NOMO-1 (cell line): ENCODE measurements at regions not wholly inside any gene's neighbourhood (a gene's known extent, or its start where the extent isn't known, plus 50 kb on each side); places are given as distances from the start of the nearest gene placed in this dataset.

Experiments
- DNase-seq, 2 experiments: peaks; one replicate each; lab custom pipeline; 2025; ENCODE audit not compliant: unreplicated experiment in 2 of 2; lab: John Stamatoyannopoulos, UW

DNA sequence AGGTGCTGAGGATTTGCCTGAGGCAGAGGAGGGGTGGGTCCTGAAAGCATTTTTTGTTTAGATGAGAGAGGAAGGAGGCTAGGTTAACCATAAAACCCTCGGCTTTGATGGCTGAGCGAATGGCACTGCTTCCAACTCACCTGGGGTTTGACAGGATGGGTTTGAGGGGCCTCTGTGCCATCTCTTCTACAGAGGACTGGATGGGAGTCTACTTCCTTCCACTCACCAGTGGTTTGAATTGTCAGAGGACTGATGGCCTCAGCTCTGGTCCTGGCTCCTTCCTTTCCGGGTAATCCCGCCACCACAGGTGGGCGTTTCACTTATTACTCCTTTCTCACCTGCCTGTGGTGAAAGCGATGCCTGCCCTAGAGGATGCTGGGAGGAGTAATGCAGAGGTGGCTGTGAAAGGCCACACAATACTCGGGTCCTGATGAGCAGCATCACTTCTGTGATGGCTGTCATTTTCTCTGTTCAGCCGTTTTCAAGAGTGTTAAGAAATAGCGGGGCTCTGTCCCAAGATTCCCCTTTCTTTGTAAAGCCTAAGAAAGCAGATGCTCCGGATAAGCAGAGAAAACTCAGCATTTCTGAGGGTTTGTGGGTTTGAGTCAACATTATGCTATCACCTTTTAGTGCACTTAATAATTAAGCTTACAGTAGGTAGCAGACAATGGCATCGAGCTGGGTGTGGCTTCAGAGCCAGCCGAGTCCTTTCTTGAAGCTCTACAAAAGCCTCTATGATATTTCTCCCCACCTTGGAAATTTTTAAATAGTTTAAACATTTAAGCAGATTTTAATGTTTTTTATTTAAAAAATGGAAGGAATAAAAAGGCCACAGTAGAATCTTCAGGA lies 220.7 kb downstream of the HLX start:
- DNase-seq = no peak

DNA sequence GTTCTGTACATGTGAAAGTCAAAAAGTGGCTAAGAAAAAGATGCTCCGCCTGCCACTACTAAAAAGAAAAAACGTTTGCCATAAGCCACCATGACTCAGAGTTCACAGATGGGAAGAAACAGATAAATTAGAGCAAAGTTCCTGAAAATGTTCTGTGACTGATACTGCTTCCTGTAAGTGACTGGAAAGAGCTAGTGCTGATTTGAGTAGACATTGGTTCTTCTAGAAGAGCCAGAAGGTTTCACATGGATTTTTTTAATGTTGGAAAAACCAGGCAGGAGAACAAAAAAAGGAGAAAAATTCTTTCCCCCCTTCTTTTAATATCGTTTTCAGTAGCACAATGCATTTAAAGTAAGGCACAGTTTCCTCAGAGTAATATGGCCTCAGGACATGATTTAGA lies 221.4 kb downstream of the HLX start:
- peak; percentile 74 to 90 for DNase-seq

DNA sequence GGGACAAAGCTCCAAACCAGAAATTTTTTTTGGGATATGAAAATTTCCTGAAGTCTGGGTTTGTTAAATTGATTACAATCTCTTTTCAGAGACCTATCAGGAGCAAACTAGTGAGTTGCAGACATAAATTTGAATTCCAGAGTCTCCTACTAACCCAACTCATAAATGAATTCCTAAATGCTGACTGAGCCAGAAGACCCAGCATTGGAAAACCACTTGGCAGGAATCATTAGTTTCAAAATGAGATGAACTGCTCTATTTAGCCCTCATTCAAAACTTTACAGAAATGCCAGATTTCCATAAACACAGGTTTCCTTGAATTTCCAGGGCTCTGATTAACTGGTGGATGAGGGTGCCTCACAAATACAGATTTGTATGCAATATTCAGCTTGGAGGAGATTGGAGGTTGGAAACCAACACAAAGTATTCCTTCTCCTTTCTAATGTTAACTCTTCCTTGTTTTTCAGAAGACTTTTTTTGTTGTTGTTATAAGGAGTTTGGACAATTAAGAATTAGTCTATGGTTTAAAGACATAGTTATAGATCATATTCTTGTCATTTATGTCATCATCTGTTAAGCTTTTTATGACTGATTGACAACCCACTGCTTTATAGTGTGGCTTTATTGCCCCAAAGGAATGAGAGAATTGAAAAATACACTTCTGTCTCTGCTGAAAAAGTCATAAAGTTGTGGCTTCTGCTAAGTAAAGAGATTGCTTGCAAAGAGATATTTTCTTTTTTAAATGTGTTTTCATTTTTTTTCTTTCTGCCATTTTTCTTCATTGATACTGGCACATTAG lies 222.8 kb downstream of the HLX start:
- DNase-seq = no peak

DNA sequence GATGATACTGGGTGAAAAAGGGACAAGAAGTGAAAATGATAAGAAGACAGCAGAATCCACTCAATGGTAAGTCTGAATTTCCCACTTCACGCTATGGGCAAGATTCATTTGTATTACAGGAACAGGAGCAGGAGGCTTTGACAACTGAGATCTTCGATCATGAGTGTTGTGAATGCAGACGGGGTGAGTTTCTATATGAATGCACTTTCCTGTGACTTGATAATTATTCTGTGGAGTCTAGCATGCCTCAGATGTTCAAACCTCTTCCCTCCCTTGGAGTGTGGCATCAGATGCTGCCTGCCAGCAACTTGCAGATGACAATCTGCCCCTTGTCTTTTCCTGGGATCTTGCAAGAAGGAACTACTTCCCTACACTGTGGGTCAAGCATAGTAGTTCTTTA lies 225.4 kb downstream of the HLX start:
- DNase-seq = no peak

DNA sequence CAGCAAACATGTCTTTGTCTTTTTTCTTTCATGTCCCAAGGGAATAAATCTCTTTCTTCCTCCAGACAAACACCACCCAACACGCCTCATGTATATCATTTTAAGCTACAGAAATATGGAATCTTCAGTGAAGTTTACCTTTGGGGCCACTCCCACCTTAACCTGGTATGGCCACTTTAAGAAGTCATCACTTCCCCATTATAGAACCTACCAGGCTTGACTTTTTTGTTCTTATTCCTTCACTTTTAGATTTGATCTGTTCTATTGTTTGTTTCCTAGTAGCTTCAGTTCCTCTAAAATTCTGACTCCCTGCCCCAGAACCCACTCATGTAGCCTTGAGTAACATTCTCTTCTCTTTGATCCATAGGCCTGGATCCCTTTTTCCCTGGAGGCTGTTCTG lies 226.3 kb downstream of the HLX start:
- DNase-seq = peak in 1 of 2 experiments; percentile 24

DNA sequence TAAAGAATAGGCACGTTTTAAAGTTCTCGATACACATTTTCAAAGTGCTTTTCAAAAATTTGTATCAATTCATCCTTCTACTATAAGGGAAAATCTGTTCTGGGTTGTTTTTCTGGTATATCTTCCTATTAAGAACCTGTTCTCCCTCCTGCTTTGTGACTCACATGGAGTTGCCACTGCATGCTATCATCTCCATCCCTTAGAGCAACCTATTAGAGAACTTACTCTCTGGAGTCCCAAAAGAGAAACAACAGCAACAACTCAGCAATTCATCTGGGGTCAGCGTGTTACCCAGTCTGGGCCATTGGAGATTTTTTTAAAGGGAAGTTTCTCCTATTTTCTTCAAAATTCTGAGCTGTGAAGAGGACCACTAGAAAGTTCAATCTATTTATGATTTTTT lies 227.4 kb downstream of the HLX start:
- no peak for DNase-seq

DNA sequence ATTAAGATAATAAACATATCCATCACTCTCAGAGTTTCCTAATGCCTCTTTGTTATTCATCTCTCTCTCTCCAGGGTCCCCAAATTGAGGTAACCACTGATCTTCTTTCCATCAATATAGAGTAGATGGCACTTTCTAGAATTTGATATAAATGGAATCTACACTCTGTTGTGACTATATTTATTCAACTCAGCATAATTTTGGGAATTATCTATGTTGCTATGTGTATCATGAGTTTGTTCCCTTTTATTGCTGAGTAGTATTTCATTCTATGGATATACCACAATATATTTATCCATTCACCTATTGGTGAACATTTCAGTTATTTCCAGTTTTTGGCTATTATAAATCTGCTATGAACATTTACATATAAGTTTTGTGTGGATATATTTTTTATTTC lies 230.7 kb downstream of the HLX start:
- no peak for DNase-seq

DNA sequence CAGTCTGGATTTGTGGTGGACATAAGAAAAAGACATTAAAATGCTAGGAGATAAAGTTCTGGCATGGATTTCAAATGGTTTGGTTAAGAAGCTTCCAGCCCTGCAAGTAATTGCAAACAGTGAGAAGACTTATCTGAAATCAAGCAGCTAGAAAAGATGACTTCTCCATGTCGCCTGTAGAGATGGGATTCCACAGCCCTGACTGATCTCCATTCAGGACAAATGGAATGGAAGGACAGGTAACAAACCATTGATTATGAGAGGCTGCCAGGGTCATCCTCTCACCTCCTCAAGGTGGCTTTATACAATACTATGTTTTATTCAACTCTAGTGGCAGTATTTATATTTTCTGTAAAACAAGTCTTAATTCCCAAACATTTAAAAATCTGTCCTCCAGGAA lies 237.9 kb downstream of the HLX start:
- DNase-seq = no peak

DNA sequence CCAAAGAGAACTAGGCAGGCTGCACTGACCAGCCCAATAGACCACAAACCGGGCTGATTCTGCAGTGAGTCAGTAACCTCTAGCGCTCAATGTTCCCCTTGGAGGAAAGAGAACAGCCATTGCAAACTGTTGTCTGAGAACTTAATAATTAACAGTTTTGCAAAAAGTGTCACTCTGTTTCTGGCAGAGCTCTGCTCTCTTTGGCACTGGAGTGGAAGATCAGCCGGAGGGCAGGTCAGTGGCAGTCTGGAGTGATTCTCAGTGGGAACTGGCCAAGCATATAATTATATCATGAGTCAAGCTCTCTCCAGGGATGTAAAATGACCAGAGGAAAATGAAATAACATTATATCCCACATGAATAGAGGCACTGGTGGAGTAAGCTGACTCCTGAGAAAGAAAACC lies 238.3 kb downstream of the HLX start:
- DNase-seq = peak in 1 of 2 experiments; percentile 39

DNA sequence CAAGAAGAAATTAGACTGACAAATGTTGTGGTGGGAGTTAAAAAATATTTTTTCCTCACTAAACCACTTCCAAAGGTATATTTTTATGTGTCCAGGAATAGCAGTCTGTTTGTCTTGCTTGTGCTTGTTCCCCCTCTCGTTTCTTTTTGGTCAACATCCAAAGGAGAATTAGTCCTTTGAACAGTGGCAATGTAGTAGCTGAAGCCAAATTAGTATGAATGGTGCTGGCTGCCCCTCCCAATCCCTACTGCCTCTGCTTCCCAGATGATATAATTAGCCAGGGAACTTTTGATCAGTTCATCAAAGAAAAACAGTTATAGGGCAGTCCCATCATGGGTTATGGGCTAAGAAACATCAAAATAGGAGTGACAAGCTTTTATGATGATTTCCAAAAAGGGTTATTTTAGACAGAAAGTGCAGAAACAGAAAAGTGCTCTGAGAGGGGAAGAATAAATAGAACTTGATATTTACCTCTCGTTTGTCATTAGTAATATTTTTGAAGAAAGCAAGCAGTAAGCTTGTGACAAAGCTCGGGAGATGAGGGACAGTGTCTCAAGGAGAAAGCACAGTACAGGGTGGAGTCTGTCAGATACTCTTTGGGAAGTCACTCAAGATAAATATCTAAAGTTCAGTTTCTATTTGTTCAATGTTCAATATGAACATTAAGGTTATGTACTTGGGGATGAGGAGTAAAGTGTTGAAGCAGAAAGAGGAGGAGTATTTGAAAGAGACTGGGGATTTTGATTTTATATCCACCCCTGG lies 239.1 kb downstream of the HLX start:
- no peak for DNase-seq

DNA sequence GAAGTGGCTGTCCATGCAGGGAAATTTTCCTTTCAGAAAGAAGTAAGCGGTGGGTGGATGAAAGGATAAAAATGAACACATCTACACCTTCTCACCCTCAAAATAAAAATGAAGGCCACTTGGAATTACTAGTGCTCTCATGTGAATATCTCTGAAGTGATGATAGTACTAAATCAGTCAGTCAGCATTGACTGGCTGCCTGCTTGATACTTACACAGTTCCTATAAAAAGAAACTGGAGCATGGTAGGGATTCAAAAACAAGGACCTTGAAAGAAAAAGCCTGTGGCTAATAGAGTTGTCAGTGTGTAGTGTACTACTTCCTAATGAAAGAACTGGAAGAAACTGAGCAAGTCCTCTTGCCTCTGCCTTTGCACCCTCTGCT lies 239.7 kb downstream of the HLX start:
- DNase-seq = no peak

DNA sequence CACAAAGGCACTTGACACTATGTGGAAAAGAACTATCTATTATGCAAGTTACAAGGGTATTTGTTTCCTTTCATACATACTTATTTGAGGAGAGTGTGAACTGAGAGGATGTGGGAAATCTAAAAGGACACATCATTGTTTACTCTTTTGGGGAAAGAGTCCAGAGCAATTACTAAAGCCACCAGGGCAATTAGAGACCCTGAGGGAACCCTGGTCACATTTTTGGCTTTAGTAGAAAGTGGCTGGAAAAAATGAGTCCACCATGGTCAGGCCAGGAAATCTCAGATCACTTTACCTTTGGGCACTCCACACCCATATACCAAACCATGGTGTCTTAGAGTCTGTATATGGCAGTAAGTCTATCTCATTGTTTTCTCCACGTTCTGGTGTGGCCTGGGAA lies 243.3 kb downstream of the HLX start:
- DNase-seq = no peak

DNA sequence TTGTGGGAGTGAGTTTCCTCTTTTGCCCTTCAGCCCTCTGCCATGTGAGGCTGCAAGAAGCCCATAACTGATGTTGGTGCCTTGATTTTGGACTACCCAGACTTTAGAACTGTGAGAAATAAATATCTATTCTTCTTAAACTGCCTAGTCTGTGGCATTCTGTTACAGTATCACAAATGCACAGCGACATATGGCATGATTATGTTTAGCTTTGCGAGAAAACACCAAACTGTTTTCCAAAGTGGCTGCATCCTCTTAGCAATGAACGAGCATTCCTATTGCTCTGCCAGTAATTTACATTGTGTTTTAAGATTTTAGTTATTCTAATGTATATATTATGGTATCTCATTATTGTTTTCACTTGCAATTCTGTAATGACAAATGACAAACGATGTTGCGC lies 246.7 kb downstream of the HLX start:
- DNase-seq = no peak

DNA sequence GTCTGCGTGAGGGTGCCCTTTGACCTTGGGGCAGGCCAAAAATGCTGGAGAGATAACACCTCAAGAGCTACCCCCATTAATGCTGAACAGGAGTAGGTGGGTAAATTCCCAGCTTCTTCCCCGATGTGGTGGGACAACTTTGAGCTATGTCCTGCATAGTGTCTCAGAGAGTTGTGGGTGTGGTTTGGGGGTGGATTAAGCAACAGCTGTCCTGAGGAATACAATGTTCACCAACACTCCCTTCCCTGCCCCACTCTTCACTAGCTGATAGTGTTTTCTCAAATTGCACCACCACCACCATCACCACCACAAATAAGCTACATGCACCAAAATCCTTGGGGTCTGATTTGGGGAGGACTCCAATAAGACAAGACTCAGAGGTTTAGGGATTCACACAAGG lies 258.4 kb downstream of the HLX start:
- no peak for DNase-seq

DNA sequence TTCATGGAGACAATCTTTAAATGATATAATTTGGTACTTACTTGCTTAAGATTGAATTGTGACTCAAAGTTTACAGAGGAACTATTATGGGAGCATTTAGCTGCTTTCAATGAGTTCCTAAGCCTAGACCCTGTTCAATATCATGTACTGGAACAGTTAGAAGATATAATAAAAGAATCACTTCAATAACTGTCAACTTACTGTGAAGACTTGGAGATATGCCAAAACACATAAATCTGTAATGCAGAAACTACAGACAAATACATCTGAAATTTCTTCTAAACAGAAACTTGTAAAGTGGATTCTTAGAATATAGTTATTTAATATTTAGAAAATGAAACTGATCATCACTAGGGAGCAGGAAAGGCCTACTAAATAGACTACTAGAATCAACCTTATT lies 259.3 kb downstream of the HLX start:
- no peak for DNase-seq

DNA sequence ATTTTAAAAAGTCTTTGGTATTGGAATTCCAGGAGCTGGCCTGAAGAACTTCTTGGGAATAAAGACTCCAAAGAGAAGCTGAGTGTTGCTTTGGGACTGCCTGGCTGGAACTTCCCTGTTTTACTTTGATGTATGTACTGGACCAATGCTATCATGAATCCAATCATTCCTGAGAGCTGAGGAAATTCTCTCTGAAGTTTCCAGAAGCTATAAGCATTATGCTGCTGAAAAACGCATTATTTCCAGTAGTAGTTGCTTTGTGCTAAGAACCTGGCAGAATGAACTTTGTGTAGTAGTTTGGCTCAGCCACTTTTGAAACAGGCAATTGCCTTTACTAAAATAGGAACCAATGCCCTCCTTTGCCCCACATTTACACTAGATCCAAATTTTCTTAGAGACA lies 260.7 kb downstream of the HLX start:
- DNase-seq = no peak

DNA sequence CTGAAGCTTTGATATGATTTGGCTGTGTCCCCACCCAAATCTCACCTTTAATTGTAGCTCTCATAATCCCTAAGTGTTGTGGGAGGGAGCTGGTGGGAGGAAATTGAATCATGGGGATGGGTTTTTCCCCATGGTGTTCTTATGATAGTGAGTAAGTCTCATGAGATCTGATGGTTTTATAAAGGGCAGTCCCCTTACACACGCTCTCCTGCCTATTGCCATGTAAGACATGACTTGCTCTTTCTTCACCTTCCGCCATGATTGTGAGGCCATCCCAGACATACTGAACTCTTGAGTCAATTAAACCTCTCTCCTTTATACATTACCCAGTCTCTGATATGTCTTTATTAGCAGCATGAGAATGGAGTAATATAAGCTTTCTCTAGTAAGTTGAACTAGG lies 261.9 kb downstream of the HLX start:
- DNase-seq = no peak

DNA sequence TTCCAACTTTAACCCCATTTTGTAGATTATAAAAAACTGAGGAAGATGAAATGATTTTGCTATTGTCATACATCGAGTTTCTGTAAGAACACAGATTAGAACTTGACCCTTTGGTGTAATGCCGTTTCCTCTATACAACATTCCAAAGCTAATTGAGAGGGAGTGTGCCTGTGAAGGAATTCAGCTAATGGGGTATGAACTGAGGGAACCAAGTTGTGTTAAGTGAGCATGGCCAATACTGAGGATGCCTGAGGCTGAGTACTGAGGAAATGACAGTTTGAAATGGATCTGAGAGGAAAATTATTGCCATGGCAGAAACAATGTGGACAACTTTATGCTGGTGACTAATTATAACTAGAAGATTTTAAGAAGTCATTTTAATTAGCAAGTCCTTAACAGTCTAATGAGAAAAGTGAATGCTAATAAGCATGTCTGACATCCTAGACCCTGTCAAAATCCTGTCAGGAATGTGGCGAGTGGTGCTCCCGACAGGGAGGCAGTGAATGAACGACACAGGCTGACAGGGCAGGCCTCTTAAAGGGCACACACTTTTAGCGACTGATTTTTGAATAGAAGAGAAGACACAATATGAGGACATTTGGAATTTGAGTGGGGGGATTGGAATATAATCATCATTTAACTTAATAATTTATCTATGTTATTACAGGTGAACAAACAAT lies 262.5 kb downstream of the HLX start:
- DNase-seq = no peak

DNA sequence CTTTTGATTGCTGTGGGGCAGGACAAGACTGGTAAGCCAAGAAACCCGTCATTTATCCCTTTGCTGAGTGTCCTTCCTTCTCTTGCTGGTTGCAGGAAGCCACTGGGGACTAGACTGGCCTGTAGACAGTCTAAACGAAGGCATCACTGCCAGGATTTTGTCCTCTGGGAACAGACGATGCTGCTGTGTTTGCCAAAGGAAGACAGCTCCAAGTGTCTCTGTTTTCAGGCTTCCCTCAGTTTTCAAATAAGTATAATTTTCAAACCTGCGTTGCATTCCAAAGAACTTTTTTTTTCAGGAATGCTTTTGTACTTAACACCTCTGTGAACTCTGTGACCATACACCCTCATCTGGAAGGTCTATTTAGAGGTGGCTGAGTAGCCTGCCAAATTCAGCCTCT lies 269.4 kb downstream of the HLX start:
- no peak for DNase-seq

DNA sequence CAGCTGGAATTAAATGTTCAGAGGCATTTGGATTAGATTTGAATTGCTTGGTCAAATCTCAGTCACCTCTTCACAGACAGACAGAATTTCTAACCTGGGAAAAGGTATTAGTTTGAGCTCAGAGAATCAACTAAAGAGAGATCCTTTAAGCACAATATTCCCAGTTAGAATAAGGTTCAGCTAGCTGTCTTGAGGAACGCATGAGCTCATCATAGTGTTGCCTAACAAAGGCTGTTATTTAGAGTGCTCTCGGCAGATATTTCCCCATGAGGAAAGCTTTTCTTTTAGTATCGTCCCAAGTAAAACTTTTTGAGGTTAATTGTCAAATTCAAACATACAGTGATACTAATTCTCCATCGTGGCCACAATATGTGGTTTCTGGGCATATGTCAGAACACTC lies 269.9 kb downstream of the HLX start:
- peak; percentile 37 to 40 for DNase-seq

DNA sequence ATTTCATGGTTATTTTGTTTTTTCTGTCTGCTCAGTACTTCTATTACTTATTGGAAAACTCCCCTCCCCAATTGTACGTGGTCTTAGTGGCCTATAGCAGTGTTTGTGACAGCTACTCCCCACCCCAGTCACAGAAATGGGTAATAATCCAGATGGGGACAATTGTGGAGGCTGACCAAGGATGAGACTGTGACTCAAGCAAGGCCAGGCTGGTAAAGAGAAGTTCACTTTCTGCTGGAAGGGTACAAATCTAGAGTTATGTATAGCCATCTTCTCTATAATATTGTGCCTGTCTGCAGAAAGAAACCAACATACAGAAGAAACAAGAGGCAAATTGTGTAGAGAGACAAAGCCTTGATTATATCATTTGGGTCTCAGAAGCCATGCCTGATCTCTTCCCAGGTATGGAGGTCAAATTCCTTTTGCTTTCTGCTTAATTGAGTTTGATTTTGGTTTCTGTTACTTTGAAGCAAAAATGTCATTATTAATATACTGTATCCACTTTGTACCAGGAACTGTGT lies 270.4 kb downstream of the HLX start:
- peak in 1 of 2 experiments; percentile 37 for DNase-seq
